ENCODE measurements at regions not wholly inside any gene's neighbourhood (a gene's known extent, or its start where the extent isn't known, plus 50 kb on each side); places are given as distances from the start of the nearest gene placed in this dataset.
"Not testable (repeated sequence)": the region's sequence is repeated elsewhere in the genome, so short reads cannot be mapped to it uniquely, and the experiment has no call there.

DNA sequence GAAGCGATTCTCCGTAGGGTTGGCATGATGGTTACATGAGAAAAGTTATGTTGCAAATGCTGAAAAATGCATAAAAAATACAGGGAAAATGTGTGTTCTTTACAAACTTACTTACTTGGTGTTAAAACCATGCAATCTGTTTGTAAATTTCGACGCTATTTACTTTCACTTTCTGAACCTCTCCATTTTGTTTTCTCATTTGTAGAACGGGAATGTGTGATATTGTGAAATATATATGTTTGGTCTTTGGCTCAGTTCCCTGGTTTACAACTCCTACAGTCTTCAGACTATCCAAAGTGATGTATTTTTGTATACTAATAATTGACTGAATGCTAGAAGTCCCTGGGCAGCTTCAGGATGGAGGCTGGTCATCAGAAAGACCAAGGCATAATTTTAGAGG, 982.3 kb downstream of the ADGRL2 start:
- no peak for DNase-seq (ENCODE audit: low read depth, low spot score)
- H3K27ac ChIP-seq = no peak overlapping the region

DNA sequence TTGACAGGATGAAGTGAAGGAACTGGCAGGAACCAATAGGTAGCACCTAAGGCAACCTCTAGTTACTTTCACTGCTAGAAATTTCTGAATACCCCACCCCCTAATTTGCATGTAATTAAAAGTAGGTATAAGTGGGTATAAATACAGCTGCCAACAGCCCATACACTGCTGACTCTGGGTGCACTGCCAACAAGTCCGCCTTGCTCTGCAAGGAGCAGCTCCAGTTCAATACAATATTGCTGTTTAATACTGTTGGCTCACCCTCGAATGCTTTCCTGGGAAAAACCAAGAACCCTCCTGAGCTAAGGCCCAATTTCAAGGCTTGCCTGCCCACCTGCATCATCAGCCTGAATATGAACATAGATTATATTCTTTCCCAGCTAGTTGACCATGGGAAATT, 981.9 kb downstream of the ADGRL2 start:
- H3K27ac ChIP-seq = no peak overlapping the region
- no peak for DNase-seq (ENCODE audit: low read depth, low spot score)

DNA sequence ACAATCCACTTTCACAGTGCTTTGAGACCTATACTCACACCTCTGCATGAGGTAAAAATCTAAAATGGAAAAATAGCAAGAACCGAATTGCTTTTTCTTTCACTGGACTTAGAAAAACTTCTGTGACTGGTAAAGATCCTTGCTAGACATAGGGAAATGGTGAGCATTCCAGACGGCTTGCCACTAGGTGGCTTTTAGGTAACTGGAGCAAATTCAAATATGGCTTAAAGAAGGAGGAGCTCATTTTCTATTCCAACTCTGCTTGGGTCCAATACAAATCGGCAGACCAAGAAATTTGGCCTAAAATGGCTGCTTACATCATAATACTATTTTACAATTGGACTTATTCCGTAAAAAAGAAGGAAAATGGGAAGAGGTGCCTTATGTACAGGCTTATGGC, 977.9 kb downstream of the ADGRL2 start:
- DNase-seq (ENCODE audit: low read depth, low spot score) = no peak
- H3K27ac ChIP-seq = no peak overlapping the region

DNA sequence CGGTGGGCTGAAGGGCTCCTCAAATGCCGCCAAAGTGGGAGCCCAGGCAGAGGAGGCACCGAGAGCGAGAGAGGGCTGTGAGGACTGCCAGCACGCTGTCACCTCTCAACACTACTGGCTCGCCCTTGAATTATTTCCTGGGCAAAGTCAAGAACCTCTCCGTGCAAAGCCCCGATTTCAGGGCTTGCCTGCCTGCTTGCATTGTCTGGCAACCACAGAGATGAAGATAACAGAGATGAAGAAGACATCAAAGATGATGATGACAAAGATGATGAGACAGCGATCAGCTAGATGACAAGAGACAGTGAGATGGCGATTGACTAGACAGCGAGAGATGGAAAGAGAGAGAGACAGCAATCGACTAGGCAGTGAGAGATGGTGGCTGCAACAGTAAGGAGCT, 976.5 kb downstream of the ADGRL2 start:
- H3K27ac ChIP-seq = no peak overlapping the region
- DNase-seq (ENCODE audit: low read depth, low spot score) = no peak

DNA sequence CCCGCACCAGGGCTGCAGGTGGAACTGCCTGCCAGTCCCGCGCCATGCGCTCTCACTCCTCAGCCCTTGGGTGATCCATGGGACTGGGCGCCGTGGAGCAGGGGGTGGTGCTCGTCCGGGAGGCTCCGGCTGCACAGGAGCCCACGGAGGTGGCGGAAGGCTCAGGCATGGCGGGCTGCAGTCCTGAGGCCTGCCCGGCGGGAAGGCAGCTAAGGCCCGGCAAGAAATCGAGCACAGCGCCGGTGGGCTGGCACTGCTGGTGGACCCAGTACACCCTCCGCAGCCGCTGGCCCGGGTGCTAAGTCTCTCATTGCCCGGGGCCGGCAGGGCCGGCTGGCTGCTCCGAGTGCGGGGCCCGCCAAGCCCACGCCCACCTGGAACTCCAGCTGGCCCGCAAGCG, 976.0 kb downstream of the ADGRL2 start:
- H3K27ac ChIP-seq; DNase-seq (ENCODE audit: low read depth, low spot score): not testable (repeated sequence)

DNA sequence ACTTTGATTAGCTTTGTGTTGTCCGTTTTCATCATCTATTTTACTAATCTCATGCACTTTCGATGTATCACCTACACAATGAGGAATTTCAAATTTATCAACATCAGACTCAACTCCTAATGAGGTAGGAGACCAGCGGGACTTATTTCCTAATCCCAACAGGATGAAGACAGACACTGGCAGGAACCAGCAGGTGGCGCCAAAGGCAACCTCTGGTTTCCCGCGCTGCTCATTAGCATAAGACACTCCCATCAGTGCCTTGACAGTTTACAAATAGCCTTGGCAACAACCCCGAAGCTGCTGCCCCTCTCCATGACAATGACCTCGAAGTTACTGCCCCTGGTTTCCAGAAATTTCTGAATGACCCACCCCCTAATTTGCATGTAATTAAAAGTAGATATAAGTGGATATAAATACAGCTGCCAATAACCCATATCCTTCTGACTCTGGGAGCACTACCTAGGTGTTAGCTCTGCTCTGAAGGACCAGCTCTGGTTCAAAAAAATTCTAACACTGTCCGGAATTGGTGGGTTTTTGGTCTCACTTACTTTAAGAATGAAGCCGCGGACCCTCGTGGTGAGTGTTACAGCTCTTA, 974.8 kb downstream of the ADGRL2 start:
- no peak for DNase-seq (ENCODE audit: low read depth, low spot score)
- H3K27ac ChIP-seq = no peak overlapping the region

DNA sequence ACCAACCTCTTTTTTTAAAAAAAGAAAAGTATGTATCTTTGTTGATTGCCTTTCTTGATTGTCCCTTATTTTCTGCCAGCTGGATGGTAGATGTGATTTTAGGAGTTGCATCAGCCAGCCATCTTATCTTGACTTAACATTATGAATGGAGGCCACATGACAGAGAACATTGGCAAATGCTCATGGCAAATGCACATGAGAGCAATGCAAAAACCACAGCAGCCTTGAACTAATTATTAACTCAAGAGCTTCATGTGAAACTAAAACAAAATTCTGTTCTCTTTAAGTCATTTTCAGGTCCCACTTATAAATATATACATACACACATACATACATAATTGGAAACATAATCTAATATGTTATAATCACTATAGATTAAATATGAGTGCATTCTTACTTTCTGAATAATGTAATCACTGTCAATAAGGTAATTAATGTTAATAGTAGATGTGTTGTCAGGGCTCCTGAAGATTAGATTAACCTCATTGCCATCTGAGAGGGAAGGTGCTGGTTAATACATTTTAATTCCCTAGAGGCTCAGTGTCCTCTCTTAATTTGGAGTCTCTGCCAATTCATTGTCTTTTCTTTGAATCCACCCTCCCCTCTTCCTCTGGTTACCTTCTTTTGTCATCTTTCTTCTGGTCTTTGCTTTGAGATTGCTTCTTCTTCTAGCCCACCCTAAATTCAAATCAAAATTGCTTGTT, 962.2 kb downstream of the ADGRL2 start:
- no peak overlapping the region for H3K27ac ChIP-seq
- DNase-seq (ENCODE audit: low read depth, low spot score) = no peak

DNA sequence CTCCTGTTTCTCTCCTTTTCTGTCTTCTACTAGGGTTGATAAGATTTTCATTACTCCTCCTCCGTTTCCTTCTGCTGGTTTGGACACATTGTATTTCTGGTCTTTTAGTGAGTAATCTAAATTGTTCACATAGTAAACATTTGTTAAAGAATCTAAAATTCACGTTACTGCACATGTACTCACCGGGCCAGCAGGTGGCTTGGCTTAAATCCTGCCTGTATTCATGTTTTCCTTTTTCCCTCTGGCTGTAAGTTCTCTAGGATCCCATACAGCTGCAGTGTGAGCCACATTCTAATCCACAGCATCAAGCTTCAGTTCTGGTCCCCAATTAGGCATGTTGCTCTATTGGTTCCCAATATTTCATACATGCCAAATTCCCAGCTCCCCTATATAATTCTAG, 958.3 kb downstream of the ADGRL2 start:
- no peak for DNase-seq (ENCODE audit: low read depth, low spot score)
- H3K27ac ChIP-seq = no peak overlapping the region

DNA sequence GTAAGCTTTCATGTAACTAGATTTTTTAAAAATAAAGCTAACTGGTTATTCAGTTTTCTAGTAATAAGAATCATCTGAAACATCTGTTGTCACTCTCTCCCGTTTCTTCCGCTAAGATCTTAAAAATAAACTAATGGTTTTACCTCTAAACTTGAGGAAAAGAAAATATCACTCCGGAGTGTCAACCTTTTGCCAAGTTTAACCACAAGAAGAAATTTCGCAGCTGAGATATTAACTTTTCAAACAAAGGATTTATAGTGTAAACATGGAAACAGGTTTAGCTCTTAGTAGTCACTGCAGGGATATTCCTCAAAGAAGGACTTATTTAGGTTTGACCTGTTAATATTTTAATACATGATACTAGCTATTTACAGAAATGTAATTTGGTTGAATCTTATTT, 954.9 kb downstream of the ADGRL2 start:
- H3K27ac ChIP-seq = no peak overlapping the region
- no peak for DNase-seq (ENCODE audit: low read depth, low spot score)

DNA sequence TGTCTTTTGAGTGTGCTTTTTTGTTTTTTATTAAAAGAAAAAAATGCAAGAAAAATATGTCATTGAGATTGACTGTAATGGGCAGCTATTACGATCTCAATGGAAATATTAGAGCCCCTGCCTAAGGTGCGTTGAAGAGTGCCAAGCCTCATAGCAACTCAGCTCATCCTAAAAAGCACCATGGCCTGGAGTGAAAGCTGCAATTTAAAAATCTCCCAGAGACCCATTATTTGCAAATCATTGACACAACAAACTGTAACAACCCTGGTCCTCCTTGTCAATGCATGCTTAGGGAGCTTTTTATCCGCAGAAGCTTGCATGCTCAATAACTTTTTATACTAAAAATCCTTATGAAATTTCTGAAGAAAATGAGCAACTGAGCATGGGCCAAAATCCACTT, 954.5 kb downstream of the ADGRL2 start:
- DNase-seq (ENCODE audit: low read depth, low spot score) = no peak

DNA sequence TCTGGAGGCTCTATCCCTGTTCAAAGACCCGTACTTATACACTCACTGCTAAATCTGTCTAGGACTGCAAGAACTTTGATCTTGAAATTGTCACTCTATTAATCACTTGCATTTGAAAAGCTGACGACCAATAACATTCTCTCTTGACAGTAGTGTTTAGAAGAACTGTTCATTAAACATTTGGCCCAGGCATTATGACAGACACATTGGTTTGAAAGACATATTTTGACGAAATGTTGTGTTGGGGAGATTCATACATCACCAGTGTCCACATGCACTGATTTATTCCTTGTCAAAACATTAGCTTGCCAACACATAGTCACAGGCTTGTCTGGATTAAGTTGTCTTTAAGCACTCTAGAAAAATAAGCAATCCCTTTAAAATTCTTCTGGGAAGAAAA, 951.3 kb downstream of the ADGRL2 start:
- no peak for DNase-seq (ENCODE audit: low read depth, low spot score)
- no peak overlapping the region for H3K27ac ChIP-seq

More for the DNA sequence above, 954.5 kb downstream of the ADGRL2 start:
- H3K27ac ChIP-seq = no peak overlapping the region

DNA sequence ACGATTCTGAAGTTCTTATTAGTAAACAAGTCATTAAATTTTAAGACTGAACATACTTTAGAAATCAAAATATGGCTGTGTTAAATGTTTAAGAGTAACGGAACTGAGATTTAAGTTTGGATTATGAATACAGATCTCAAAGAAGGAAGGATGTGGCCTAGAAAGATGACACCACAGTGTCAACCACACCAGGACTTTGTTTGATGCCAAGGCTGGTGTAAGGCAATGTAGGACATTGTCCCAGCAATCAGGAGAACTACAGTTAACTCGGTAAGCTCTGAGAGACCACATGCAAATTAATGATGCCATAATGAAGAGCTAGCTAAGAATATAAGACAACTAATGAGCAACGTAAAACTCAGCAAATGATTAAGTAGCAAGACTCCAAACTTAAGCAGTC, 932.9 kb downstream of the ADGRL2 start:
- no peak overlapping the region for H3K27ac ChIP-seq
- no peak for DNase-seq (ENCODE audit: low read depth, low spot score)

DNA sequence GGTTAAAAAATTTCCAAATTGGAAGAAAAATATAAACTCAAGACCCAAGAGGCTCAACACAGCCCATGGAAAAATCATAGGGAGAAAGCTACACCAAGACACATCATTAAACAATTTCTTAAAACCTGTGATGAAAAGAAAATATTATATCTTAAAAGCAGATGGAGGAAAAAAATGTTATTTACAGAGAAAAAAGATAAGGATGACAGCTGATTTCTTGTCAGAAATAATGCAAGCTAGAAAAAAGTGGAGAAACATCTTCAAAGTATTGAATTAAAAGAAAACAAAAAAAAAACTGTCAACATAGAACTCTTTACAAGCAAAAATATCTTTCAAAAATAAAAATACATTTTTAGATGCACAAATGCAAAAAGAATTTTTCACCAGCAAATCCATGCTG, 930.5 kb downstream of the ADGRL2 start:
- H3K27ac ChIP-seq = no peak overlapping the region
- DNase-seq (ENCODE audit: low read depth, low spot score) = no peak

DNA sequence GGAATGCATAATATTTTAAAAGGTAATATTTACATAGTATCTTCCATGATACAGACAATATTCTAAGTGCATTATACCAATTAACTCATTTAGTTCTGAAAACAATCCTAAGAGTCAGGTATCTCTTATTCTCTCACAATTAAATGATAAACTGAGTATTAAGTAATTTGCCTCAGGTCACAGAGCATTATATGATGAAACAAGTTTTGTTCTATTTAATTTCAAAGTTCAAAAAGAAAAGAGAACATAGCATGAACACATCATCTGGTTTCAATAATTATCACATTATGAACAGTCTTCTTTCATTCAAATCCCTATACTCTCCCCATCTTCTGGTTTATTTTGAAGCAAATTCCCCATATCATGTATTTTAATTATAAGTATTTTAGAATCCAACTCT, 927.5 kb downstream of the ADGRL2 start:
- DNase-seq (ENCODE audit: low read depth, low spot score) = no peak
- no peak overlapping the region for H3K27ac ChIP-seq

DNA sequence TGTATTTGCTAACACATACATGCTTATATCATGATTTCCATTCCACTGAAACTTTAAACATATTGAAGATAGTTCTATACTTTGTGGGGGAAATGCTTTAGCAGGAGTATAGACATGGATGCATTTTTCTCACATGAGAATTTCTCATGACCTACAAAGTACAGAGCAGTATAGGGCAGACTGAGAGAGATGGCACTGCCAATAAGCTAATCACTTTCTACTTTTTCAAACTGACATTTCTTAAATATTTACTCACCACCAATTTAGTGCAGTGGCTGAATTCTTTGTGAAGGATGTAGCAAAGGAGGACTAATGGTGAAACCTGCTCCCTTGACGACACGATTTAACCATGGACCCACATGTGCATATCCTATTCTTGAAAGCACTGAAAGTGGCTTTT, 923.5 kb downstream of the ADGRL2 start:
- H3K27ac ChIP-seq = no peak overlapping the region

DNA sequence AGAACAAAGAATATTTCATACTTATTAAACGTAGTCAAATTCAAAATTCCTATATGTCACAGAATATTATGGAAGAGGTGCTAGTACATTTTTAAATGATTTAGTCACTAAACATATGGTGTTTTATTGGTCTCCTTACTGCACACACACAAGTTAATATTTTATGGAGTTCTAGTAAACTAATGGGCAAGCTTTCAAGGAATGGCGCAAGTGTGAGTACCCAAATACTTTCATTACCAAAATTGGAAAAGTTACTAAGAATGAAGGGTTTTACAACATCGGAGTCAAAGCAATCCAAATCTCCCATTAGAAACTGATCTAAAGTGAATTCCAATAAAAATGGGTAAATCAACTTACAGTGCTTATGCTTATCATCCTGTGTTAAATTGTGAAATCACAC, 921.9 kb downstream of the ADGRL2 start:
- no peak for DNase-seq (ENCODE audit: low read depth, low spot score)
- no peak overlapping the region for H3K27ac ChIP-seq

More for the DNA sequence above, 923.5 kb downstream of the ADGRL2 start:
- DNase-seq (ENCODE audit: low read depth, low spot score) = no peak

DNA sequence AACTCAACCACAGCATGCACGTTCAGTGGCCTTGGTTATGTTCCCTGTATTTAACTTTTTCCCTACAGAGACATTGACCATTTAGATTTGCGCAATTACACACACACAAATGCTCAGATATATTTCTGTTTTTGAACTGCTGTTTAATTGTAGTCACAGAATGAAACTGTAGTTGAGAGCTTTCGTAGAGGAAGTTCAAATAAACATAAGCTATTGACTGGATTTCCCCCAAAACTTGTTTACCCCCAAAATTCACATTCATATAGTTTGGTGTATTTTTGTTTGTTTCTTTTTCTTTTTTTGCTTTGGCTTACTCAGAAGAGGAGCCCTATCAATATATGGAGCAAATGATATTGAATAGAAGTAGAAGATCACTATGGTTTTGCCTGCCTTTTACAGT, 921.0 kb downstream of the ADGRL2 start:
- no peak overlapping the region for H3K27ac ChIP-seq
- DNase-seq (ENCODE audit: low read depth, low spot score) = no peak

DNA sequence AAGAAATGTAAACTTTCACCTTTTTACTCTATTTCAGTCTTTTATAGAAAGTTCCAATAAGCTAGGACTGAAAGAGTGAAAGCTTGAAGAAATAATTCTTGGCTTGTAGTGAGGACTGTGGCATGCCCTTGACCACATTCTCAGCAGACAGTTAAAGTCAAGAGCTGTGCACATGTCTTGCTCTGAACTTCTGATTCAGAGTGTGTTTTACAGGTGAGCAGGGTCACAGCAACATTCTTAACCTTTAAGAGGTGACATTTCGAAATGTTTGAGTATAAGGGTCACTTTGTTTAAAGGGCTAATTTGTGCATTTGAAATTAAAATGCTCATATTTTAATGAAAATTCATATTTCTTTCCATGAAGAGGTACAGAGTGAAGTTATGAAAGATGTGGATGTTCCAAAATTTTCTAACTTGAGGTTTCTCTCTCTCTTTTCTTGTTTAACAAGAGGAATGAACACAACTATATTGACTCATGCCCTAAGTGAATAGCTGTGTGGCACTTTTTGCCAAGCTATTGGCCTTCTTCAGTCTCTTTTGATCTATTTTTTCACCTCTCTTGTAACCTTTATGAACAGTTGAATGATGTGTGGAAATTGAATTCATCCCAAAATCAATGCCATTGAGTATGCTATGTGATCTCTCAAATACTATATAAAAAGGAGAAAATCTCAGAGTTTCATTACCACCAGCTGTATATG, 918.1 kb downstream of the ADGRL2 start:
- no peak for DNase-seq (ENCODE audit: low read depth, low spot score)
- no peak overlapping the region for H3K27ac ChIP-seq

DNA sequence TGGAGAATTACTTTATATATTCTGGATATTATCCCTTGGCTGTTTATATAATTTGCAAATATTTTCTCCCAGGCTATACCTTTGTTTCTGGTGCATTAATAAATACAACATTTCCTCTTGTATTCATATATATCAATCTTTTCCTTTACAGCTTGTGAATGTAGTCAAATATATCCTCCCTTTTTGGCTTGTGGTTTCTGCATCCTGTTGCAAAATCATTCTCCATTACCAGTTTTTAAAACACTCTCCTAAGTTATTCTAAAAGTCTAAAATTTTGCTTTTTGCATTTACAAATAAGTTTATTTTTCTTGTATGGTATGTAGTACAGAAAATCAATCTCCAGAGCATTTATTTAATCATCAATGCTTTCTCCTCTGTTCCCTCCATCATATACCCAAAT, 909.4 kb downstream of the ADGRL2 start:
- no peak for DNase-seq (ENCODE audit: low read depth, low spot score)
- H3K27ac ChIP-seq = no peak overlapping the region

DNA sequence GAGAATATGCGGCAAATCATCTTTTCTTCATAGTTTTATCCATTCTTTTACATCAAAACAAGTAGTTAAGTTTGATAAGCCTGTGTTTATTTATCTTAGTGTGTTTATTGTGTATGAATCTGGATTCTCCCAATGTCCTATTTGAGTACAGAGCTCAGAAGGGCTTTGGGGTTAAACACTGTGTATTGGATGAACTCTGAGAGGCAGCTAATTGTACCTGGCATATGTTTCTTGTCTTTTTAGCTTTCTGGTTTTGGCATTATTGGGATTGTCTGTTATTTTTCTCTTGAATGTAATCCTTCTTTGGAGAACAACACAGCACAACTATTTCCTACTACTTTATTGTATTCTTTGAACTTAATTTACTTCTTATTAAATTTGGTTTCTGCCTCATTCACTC, 906.9 kb downstream of the ADGRL2 start:
- no peak for DNase-seq (ENCODE audit: low read depth, low spot score)
- no peak overlapping the region for H3K27ac ChIP-seq

DNA sequence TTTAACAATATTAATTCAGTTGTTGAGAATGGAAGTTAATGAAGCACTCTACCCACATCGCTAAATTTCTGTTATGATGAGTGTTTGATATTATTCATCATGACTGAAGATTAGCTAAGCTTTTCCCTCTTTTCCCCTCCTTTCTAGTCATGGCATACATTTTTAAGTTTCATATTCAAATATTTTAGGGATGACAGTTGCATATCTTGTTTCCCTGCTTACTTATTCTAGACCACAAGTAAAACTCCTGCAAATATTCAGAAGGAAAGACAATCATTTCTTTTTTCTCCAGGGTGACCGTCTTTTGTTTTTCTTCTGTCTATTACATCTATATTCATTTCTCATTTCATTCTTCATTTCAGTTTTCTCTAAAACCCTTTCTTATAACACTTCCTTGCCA, 906.0 kb downstream of the ADGRL2 start:
- no peak for DNase-seq (ENCODE audit: low read depth, low spot score)

DNA sequence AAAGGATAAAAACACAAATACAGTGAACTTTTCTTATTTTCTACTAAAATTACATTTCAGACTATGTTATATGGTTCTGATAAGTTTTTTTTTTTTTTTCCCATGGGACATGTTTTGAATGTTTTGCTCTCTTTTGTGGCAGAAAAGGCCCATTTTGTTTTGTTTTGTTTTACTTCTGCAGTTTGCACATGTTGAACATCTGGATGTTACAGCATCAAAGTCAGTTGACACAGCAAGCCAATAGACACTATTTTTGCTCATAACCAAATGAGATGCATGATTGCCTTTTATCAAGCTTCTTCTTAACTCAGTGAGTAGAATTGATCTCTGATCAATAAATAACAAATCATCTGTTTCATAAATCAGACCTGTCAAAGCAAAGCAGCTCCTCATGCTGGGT, 904.2 kb downstream of the ADGRL2 start:
- no peak overlapping the region for H3K27ac ChIP-seq
- no peak for DNase-seq (ENCODE audit: low read depth, low spot score)

More for the DNA sequence above, 906.0 kb downstream of the ADGRL2 start:
- H3K27ac ChIP-seq = no peak overlapping the region
